A549 (cell line): ENCODE measurements at regions not wholly inside any gene's neighbourhood (a gene's known extent, or its start where the extent isn't known, plus 50 kb on each side); places are given as distances from the start of the nearest gene placed in this dataset.
A peak's percentile ranks its signal among the peaks of the same experiment; 100 is the strongest.
"Not testable (repeated sequence)": the region's sequence is repeated elsewhere in the genome, so short reads cannot be mapped to it uniquely, and the experiment has no call there.

Experiments used
- ATAC-seq, 2 experiments: fragments of 200-7000 bp in 1 of 2; fragments of >200 bp in 1 of 2; cut with Nextera tagmentation in 1 of 2; cut with Tn5 transposase in 1 of 2; 3 replicates each; pipeline versions ENCODE4 v1.8.0 to v1.9.1; 2018 to 2020; ENCODE audit warnings: mild to moderate bottlenecking in 1 of 2, moderate library complexity in 1 of 2
- CTCF ChIA-PET: fragments of 300-600 bp; sonication (Branson Sonifier 250); formaldehyde crosslinking; extraction: SDS; loops from one replicate; lab custom pipeline; 2021; ENCODE audit warnings: antibody characterized with exemption, inconsistent platforms; lab: Yijun Ruan, JAX
- POLR2A ChIA-PET: fragments of 350-600 bp; formaldehyde crosslinking; extraction: SDS; loops from one replicate; lab custom pipeline; 2021; ENCODE audit warnings: antibody characterized with exemption, inconsistent platforms; lab: Yijun Ruan, JAX
- DNase-seq, 2 experiments: peaks; one replicate each; pipeline versions ENCODE4 v3.0.0 to v3.0.0-alpha.2; 2011 to 2016; ENCODE audit warnings: low read depth in 1 of 2, low spot score in 1 of 2
- FAIRE-seq: peaks from 2 replicates; lab custom pipeline; 2011; peaks lifted over from hg19 to GRCh38; lab: Jason Lieb, UNC
- H3K27ac ChIP-seq, 2 experiments: fragments of >200 bp; sonication (Bioruptor Twin); formaldehyde crosslinking; 3 replicates each; pipeline ENCODE4 v1.5.1; 2016 to 2017
- H3K4me1 ChIP-seq: fragments of >200 bp; sonication (Bioruptor Twin); formaldehyde crosslinking; 3 replicates; pipeline ENCODE4 v1.6.1; 2016
- H3K4me2 ChIP-seq: fragments of >200 bp; sonication (Bioruptor Twin); formaldehyde crosslinking; 3 replicates; pipeline ENCODE4 v1.6.1; 2016
- H3K4me3 ChIP-seq: fragments of >200 bp; sonication (Bioruptor Twin); formaldehyde crosslinking; 3 replicates; pipeline ENCODE4 v1.5.1; 2016
- H3K9me3 ChIP-seq: fragments of >200 bp; sonication (Bioruptor Twin); formaldehyde crosslinking; 3 replicates; pipeline ENCODE4 v1.6.1; 2016
- ATOH8 ChIP-seq: fragments of 250-450 bp; sonication (Bioruptor Pico); IDR thresholded peaks from 2 replicates; pipeline ENCODE4 v1.5.0; 2020; ENCODE audit warnings: low read depth, mild to moderate bottlenecking, moderate library complexity
- BHLHE40 ChIP-seq: IDR thresholded peaks from 2 replicates; pipeline ENCODE4 v1.6.1; 2012; ENCODE audit warnings: low read depth, low read length, inconsistent platforms
- CEBPB ChIP-seq, 2 experiments: fragments of >200 bp in 1 of 2; sonication (Bioruptor Twin) in 1 of 2; formaldehyde crosslinking in 1 of 2; IDR thresholded peaks; 2 replicates each; pipeline ENCODE4 v1.6.1; 2012 to 2016
- CHD4 ChIP-seq: fragments of 200-600 bp; sonication (generic); IDR thresholded peaks from 2 replicates; pipeline ENCODE4 v1.6.1; 2016; ENCODE audit warnings: antibody characterized with exemption, mild to moderate bottlenecking, borderline replicate concordance
- EHMT2 ChIP-seq: fragments of 200-600 bp; sonication (generic); IDR thresholded peaks from 2 replicates; pipeline ENCODE4 v1.6.1; 2016; ENCODE audit warnings: antibody characterized with exemption, low read depth, mild to moderate bottlenecking, moderate library complexity
- ELK1 ChIP-seq: fragments of 150-350 bp; IDR thresholded peaks from 2 replicates; pipeline ENCODE4 v1.6.1; 2014; ENCODE audit warnings: low read depth, mild to moderate bottlenecking, low read length
- FOSB ChIP-seq: fragments of 250-450 bp; sonication (Bioruptor Pico); IDR thresholded peaks from 2 replicates; pipeline ENCODE4 v1.5.0; 2020; ENCODE audit warnings: mild to moderate bottlenecking, moderate library complexity
- FOSL2 ChIP-seq, 2 experiments: fragments of 450-650 bp in 1 of 2; fragments of >200 bp in 1 of 2; sonication (Bioruptor Twin) in 1 of 2; formaldehyde crosslinking; IDR thresholded peaks; 2 replicates each; pipeline versions ENCODE4 v1.5.0 to v1.6.1; 2016 to 2020; ENCODE audit warnings: mild to moderate bottlenecking in 1 of 2, moderate library complexity in 1 of 2
- HOXA7 ChIP-seq: fragments of 250-450 bp; sonication (Bioruptor Pico); IDR thresholded peaks from 2 replicates; pipeline ENCODE4 v1.5.0; 2020; ENCODE audit warnings: mild to moderate bottlenecking, moderate library complexity
- HOXB13 ChIP-seq: fragments of 250-450 bp; sonication (Bioruptor Pico); IDR thresholded peaks from 2 replicates; pipeline ENCODE4 v1.5.0; 2020; ENCODE audit warnings: low read depth, mild to moderate bottlenecking, moderate library complexity
- JUNB ChIP-seq: fragments of >200 bp; sonication (Bioruptor Twin); formaldehyde crosslinking; IDR thresholded peaks from 2 replicates; pipeline ENCODE4 v1.6.1; 2016
- MAZ ChIP-seq: fragments of 150-350 bp; IDR thresholded peaks from 2 replicates; pipeline ENCODE4 v1.6.1; 2014; ENCODE audit warnings: antibody characterized with exemption, low read depth, low read length, borderline replicate concordance
- MYC ChIP-seq: IDR thresholded peaks from 2 replicates; pipeline ENCODE4 v1.6.1; 2012; ENCODE audit warnings: mild to moderate bottlenecking, inconsistent platforms, low read length, improper control_type of control experiment, borderline replicate concordance
- NPAS2 ChIP-seq: fragments of 250-450 bp; sonication (Bioruptor Pico); IDR thresholded peaks from 2 replicates; pipeline ENCODE4 v1.8.0; 2022; ENCODE audit warnings: mild to moderate bottlenecking, moderate library complexity, borderline replicate concordance
- PHF8 ChIP-seq: fragments of 200-600 bp; sonication (generic); IDR thresholded peaks from 2 replicates; pipeline ENCODE4 v1.6.1; 2016; ENCODE audit warnings: low read depth, mild to moderate bottlenecking, antibody characterized with exemption, moderate library complexity, borderline replicate concordance
- POLR2A ChIP-seq: IDR thresholded peaks from 2 replicates; pipeline ENCODE4 v1.6.1; 2012; ENCODE audit warnings: mild to moderate bottlenecking, low read length
- POLR2AphosphoS2 ChIP-seq: conservative IDR thresholded peaks from 2 replicates; pipeline ENCODE4 v1.6.1; 2012; ENCODE audit warnings: low read length, improper control_type of control experiment, inconsistent platforms
- RNF2 ChIP-seq: fragments of 200-600 bp; sonication (generic); IDR thresholded peaks from 2 replicates; pipeline ENCODE4 v1.6.1; 2016; ENCODE audit warnings: low read depth, mild to moderate bottlenecking, antibody characterized with exemption, moderate library complexity, borderline replicate concordance
- SREBF2 ChIP-seq: fragments of 450-650 bp; IDR thresholded peaks from 2 replicates; pipeline ENCODE4 v1.6.1; 2014; ENCODE audit warnings: mild to moderate bottlenecking, moderate library complexity
- TFCP2L1 ChIP-seq: fragments of 250-450 bp; sonication (Bioruptor Pico); IDR thresholded peaks from 2 replicates; pipeline ENCODE4 v1.5.0; 2021; ENCODE audit warnings: mild to moderate bottlenecking
- ZFP36 ChIP-seq: fragments of 450-650 bp; IDR thresholded peaks from 2 replicates; pipeline ENCODE4 v1.6.1; 2014; ENCODE audit warnings: borderline replicate concordance; ENCODE audit not compliant: partially characterized antibody
- ZSCAN20 ChIP-seq: fragments of 250-450 bp; sonication (Bioruptor Pico); IDR thresholded peaks from 2 replicates; pipeline ENCODE4 v1.8.0; 2022; ENCODE audit warnings: mild to moderate bottlenecking, moderate library complexity
- WGBS: methylation state at CpG from one replicate; pipeline ENCODE4 v1.1.6; 2017; ENCODE audit errors: missing lambda C conversion rate; 5-methylcytosine and 5-hydroxymethylcytosine counted together

DNA sequence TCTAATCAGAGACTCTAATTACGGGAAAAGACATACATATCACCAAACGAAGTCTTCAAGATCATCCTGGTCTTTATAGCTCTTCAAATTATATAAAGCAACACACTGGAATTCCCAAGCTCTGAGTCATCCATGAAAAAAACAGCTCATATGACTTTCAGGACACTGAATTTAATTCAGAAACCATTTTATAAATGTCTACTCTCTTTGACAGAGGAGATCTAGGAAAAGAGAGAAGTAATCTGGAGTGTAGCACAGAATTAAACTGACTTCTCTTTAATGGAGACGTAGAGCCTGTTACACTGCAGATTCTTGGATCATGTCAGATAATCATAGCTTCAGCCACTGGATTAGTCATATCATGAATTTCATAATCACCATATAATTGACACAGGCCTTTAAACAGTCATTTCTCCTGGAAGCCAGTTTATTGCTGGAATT, 86.8 kb upstream of the WSB1 start:
- FAIRE-seq = no peak
- CTCF ChIA-PET = interaction anchor here (0.6 to 1.9 kb wide), 16 partner anchors 8 to 448 kb away, joined by 3 to 10 read pairs (median 4); no protein-coding TSS in a partner anchor
- H3K27ac ChIP-seq = no peak overlapping the region

GRCh38 chr17:27208370-27208769, 85.5 kb upstream of the WSB1 start:
- H3K9me3 ChIP-seq, ATAC-seq, POLR2A ChIA-PET, H3K4me3 ChIP-seq, DNase-seq, FAIRE-seq, H3K4me2 ChIP-seq, H3K27ac ChIP-seq: not testable (repeated sequence)
- CTCF ChIA-PET = interaction anchor here (0.7 to 1.2 kb wide), 2 partner anchors 11 to 28 kb away, joined by 3 to 4 read pairs; no protein-coding TSS in a partner anchor
- H3K4me1 ChIP-seq = peaks cover 10% of the 10 kb centered on the region; the same call in 2 of the 3 replicates

More for the DNA sequence above, 86.8 kb upstream of the WSB1 start:
- peaks cover 10% of the 10 kb centered on the region; the same call in 2 of the 3 replicates for H3K4me1 ChIP-seq
- ATAC-seq (peak; percentile 70 to 71), DNase-seq (peak; percentile 18 to 19)
- H3K9me3 ChIP-seq = 0 out of 3 replicates have a peak, but pooled peaks cover 2% of the 10 kb centered on the region
- TF ChIP-seq CEBPB (IDR thresholded peaks at IDR 0.05) (peak; percentile 41 to 59; a peak in 1 of 4 replicates), SREBF2 (no peak), CHD4 (no peak), POLR2A (no peak), JUNB (peak; percentile 64), FOSL2 (IDR thresholded peaks at IDR 0.05) (peak; percentile 55), FOSL2 (CRISPR knock-in tag; IDR thresholded peaks at IDR 0.05) (peak; percentile 63; the same call in 1 of the 2 replicates)
- H3K4me3 ChIP-seq = no peak overlapping the region
- 28% methylated on average over 3 of the region's 3 CpGs for WGBS
- H3K4me2 ChIP-seq = peak overlapping the region; percentile 30; the same call in 2 of the 3 replicates
- POLR2A ChIA-PET = interaction anchor here (1.2 to 1.4 kb wide), 3 partner anchors 30 to 126 kb away, joined by 4 to 7 read pairs (median 5); no protein-coding TSS in a partner anchor

DNA sequence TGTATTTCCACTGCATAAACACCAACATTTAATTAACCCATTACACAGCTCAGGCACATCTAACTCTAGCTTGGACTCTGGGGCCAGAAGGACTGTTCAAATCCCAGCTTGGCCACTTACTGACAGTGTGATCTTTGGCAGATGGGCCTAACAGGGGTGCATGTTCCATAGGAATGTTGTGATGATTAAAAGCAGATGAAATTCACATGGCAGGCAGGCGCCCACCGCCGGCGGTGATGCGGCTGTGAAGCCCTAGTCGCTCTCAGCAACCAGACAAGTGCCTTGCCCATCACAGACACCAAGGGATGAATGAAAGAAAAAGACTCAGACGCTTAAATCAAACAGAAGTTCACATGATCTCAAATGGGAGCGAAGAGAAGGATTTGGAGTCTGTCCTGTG, 84.6 kb upstream of the WSB1 start:
- CTCF ChIA-PET = interaction anchor here (1.2 kb wide), 1 partner anchor 12 kb away, joined by 4 read pairs; no protein-coding TSS in a partner anchor
- FAIRE-seq (no peak), ATAC-seq (no peak), DNase-seq (no peak)
- TF ChIP-seq TFCP2L1 (CRISPR knock-in tag) (no peak), POLR2AphosphoS2 (no peak), PHF8 (no peak), NPAS2 (CRISPR knock-in tag) (no peak), ATOH8 (no peak), HOXB13 (CRISPR knock-in tag) (no peak), MAZ (no peak), ZFP36 (no peak), FOSB (CRISPR knock-in tag) (no peak), HOXA7 (no peak), RNF2 (no peak), ZSCAN20 (CRISPR knock-in tag) (no peak), MYC (no peak), FOSL2 (IDR thresholded peaks at IDR 0.05) (no peak), FOSL2 (CRISPR knock-in tag; IDR thresholded peaks at IDR 0.05) (no peak), BHLHE40 (no peak), EHMT2 (no peak), ELK1 (no peak)
- POLR2A ChIA-PET = no interaction called here
- peaks cover 10% of the 10 kb centered on the region; the same call in 2 of the 3 replicates for H3K4me1 ChIP-seq
- no peak overlapping the region for H3K4me3 ChIP-seq
- 78% methylated on average over 8 of the region's 8 CpGs for WGBS
- 0 out of 3 replicates have a peak, but pooled peaks cover under 1% of the 10 kb centered on the region for H3K9me3 ChIP-seq
- no peak overlapping the region for H3K27ac ChIP-seq
- no peak overlapping the region for H3K4me2 ChIP-seq

DNA sequence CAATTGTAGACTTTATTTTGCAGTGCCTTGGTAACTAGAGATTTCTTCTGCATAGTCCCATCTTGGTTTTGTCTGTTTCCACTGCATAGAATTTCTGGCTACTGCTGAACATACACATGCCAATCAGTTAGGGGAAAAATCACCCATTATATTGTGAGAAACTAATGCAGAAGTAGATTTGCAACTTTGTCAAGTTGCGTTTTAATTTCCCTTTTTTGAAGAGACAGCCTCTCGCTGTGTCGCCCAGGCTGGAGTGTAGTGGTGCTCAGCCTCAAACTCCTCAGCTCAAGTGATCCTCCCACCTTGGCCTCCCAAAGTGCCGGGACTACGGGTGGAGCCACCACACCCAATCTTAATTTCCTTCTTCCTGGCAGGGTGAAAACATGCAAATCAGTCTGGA, 83.1 kb upstream of the WSB1 start:
- H3K4me2 ChIP-seq, ATAC-seq, CTCF ChIA-PET, FAIRE-seq, H3K4me3 ChIP-seq, DNase-seq, H3K9me3 ChIP-seq, POLR2A ChIA-PET, H3K27ac ChIP-seq: not testable (repeated sequence)
- 61% methylated on average over 5 of the region's 5 CpGs for WGBS
- peaks cover 10% of the 10 kb centered on the region; the same call in 2 of the 3 replicates for H3K4me1 ChIP-seq
